ENCODE measurements at regions not wholly inside any gene's neighbourhood (a gene's known extent, or its start where the extent isn't known, plus 50 kb on each side); places are given as distances from the start of the nearest gene placed in this dataset.

- H3K27ac Mint-ChIP-seq = no peak overlapping the region
- intact Hi-C loops (cut with micrococcal nuclease) = no loop called here
- DNase-seq (ENCODE audit: low spot score) = no peak
- no peak overlapping the region for H3K4me3 Mint-ChIP-seq
- H3K4me1 Mint-ChIP-seq (ENCODE audit: low read depth) = peaks cover 27% of the 10 kb centered on the region
- H3K9me3 Mint-ChIP-seq = no peaks in the 10 kb centered on the region
- no peaks in the 10 kb centered on the region for H3K27me3 Mint-ChIP-seq (ENCODE audit: insufficient read depth)
- H3K36me3 Mint-ChIP-seq (ENCODE audit: low read depth) = peaks cover 2% of the 10 kb centered on the region
These were observed 52.5 kb upstream of the RPL34 start for GRCh38 chr4:108567831-108568230.

GRCh38 chr4:108561116-108561515 is 59.3 kb upstream of the RPL34 start:
- peaks cover 2% of the 10 kb centered on the region for H3K36me3 Mint-ChIP-seq (ENCODE audit: low read depth)
- no peak for DNase-seq (ENCODE audit: low spot score)
- peaks cover 9% of the 10 kb centered on the region for H3K4me1 Mint-ChIP-seq (ENCODE audit: low read depth)
- H3K9me3 Mint-ChIP-seq = no peaks in the 10 kb centered on the region
- H3K27ac Mint-ChIP-seq = no peak overlapping the region
- intact Hi-C loops (cut with micrococcal nuclease) = no loop called here
- H3K27me3 Mint-ChIP-seq (ENCODE audit: insufficient read depth) = no peaks in the 10 kb centered on the region
- H3K4me3 Mint-ChIP-seq = no peak overlapping the region

- peaks cover 9% of the 10 kb centered on the region for H3K4me1 Mint-ChIP-seq (ENCODE audit: low read depth)
- no peaks in the 10 kb centered on the region for H3K9me3 Mint-ChIP-seq
- H3K36me3 Mint-ChIP-seq (ENCODE audit: low read depth) = peaks cover 2% of the 10 kb centered on the region
- no peak overlapping the region for H3K27ac Mint-ChIP-seq
- no peak overlapping the region for H3K4me3 Mint-ChIP-seq
- no peaks in the 10 kb centered on the region for H3K27me3 Mint-ChIP-seq (ENCODE audit: insufficient read depth)
- intact Hi-C loops (cut with micrococcal nuclease) = no loop called here
- DNase-seq (ENCODE audit: low spot score) = no peak
These were observed 59.8 kb upstream of the RPL34 start for GRCh38 chr4:108560616-108561015.

- no peaks in the 10 kb centered on the region for H3K36me3 Mint-ChIP-seq (ENCODE audit: low read depth)
- no peaks in the 10 kb centered on the region for H3K9me3 Mint-ChIP-seq
- H3K27me3 Mint-ChIP-seq (ENCODE audit: insufficient read depth) = no peaks in the 10 kb centered on the region
- no peak overlapping the region for H3K4me3 Mint-ChIP-seq
- H3K4me1 Mint-ChIP-seq (ENCODE audit: low read depth) = peaks cover 4% of the 10 kb centered on the region
- no peak for DNase-seq (ENCODE audit: low spot score)
- intact Hi-C loops (cut with micrococcal nuclease) = no loop called here
- no peak overlapping the region for H3K27ac Mint-ChIP-seq
These were observed 60.5 kb upstream of the RPL34 start for GRCh38 chr4:108559911-108560310.

GRCh38 chr4:108559068-108559793 is 61.1 kb upstream of the RPL34 start:
- H3K27ac Mint-ChIP-seq = no peak overlapping the region
- intact Hi-C loops (cut with micrococcal nuclease) = no loop called here
- H3K36me3 Mint-ChIP-seq (ENCODE audit: low read depth) = no peaks in the 10 kb centered on the region
- DNase-seq (ENCODE audit: low spot score) = no peak
- no peaks in the 10 kb centered on the region for H3K27me3 Mint-ChIP-seq (ENCODE audit: insufficient read depth)
- no peak overlapping the region for H3K4me3 Mint-ChIP-seq
- no peaks in the 10 kb centered on the region for H3K4me1 Mint-ChIP-seq (ENCODE audit: low read depth)
- H3K9me3 Mint-ChIP-seq = no peaks in the 10 kb centered on the region

- H3K9me3 Mint-ChIP-seq = peaks cover 5% of the 10 kb centered on the region
- no peak for DNase-seq (ENCODE audit: low spot score)
- H3K4me3 Mint-ChIP-seq = no peak overlapping the region
- H3K4me1 Mint-ChIP-seq (ENCODE audit: low read depth) = no peaks in the 10 kb centered on the region
- intact Hi-C loops (cut with micrococcal nuclease) = no loop called here
- H3K27ac Mint-ChIP-seq = no peak overlapping the region
- H3K36me3 Mint-ChIP-seq (ENCODE audit: low read depth) = no peaks in the 10 kb centered on the region
- peaks cover 3% of the 10 kb centered on the region for H3K27me3 Mint-ChIP-seq (ENCODE audit: insufficient read depth)
These were observed 63.7 kb upstream of the RPL34 start for GRCh38 chr4:108556588-108557200.

- Mint-ChIP-seq H3K27me3 (ENCODE audit: insufficient read depth) (peaks cover 3% of the 10 kb centered on the region), H3K36me3 (ENCODE audit: low read depth) (no peaks in the 10 kb centered on the region), H3K4me1 (ENCODE audit: low read depth) (no peaks in the 10 kb centered on the region), H3K27ac (no peak overlapping the region), H3K9me3 (peaks cover 5% of the 10 kb centered on the region), H3K4me3 (no peak overlapping the region)
- intact Hi-C loops (cut with micrococcal nuclease) = no loop called here
- no peak for DNase-seq (ENCODE audit: low spot score)
These were observed 64.2 kb upstream of the RPL34 start for GRCh38 chr4:108556166-108556565.

- peaks cover 8% of the 10 kb centered on the region for H3K9me3 Mint-ChIP-seq
These were observed 64.7 kb upstream of the RPL34 start for GRCh38 chr4:108555701-108556100.

GRCh38 chr4:108547682-108548081 is 72.7 kb upstream of the RPL34 start:
- H3K36me3 Mint-ChIP-seq (ENCODE audit: low read depth) = peaks cover 22% of the 10 kb centered on the region
- intact Hi-C loops (cut with micrococcal nuclease) = no loop called here
- no peak overlapping the region for H3K4me3 Mint-ChIP-seq
- peaks cover 2% of the 10 kb centered on the region for H3K27me3 Mint-ChIP-seq (ENCODE audit: insufficient read depth)
- peaks cover 6% of the 10 kb centered on the region for H3K4me1 Mint-ChIP-seq (ENCODE audit: low read depth)
- DNase-seq (ENCODE audit: low spot score) = no peak
- peaks cover 33% of the 10 kb centered on the region for H3K9me3 Mint-ChIP-seq
- H3K27ac Mint-ChIP-seq = no peak overlapping the region

More at GRCh38 chr4:108555701-108556100, 64.7 kb upstream of the RPL34 start:
- DNase-seq (ENCODE audit: low spot score) = no peak
- intact Hi-C loops (cut with micrococcal nuclease) = no loop called here
- Mint-ChIP-seq H3K36me3 (ENCODE audit: low read depth) (peaks cover 2% of the 10 kb centered on the region), H3K4me3 (no peak overlapping the region), H3K27me3 (ENCODE audit: insufficient read depth) (peaks cover 3% of the 10 kb centered on the region), H3K4me1 (ENCODE audit: low read depth) (no peaks in the 10 kb centered on the region), H3K27ac (no peak overlapping the region)

GRCh38 chr4:108546728-108547127 is 73.6 kb upstream of the RPL34 start:
- Mint-ChIP-seq H3K27ac (no peak overlapping the region), H3K9me3 (peaks cover 33% of the 10 kb centered on the region), H3K27me3 (ENCODE audit: insufficient read depth) (peaks cover 2% of the 10 kb centered on the region), H3K4me1 (ENCODE audit: low read depth) (peaks cover 11% of the 10 kb centered on the region), H3K4me3 (no peak overlapping the region), H3K36me3 (ENCODE audit: low read depth) (peaks cover 26% of the 10 kb centered on the region)
- intact Hi-C loops (cut with micrococcal nuclease) = no loop called here
- no peak for DNase-seq (ENCODE audit: low spot score)

GRCh38 chr4:108544481-108544880 is 75.9 kb upstream of the RPL34 start:
- intact Hi-C loops (cut with micrococcal nuclease) = no loop called here
- H3K4me1 Mint-ChIP-seq (ENCODE audit: low read depth) = peaks cover 20% of the 10 kb centered on the region

GRCh38 chr4:108543359-108543968 is 76.9 kb upstream of the RPL34 start:
- Mint-ChIP-seq H3K4me3 (no peak overlapping the region), H3K27ac (no peak overlapping the region), H3K27me3 (ENCODE audit: insufficient read depth) (peaks cover 2% of the 10 kb centered on the region), H3K4me1 (ENCODE audit: low read depth) (peaks cover 20% of the 10 kb centered on the region), H3K9me3 (peaks cover 25% of the 10 kb centered on the region), H3K36me3 (ENCODE audit: low read depth) (peaks cover 24% of the 10 kb centered on the region)
- intact Hi-C loops (cut with micrococcal nuclease) = no loop called here
- DNase-seq (ENCODE audit: low spot score) = no peak

More at GRCh38 chr4:108544481-108544880, 75.9 kb upstream of the RPL34 start:
- Mint-ChIP-seq H3K4me3 (no peak overlapping the region), H3K27ac (no peak overlapping the region), H3K27me3 (ENCODE audit: insufficient read depth) (peaks cover 2% of the 10 kb centered on the region), H3K9me3 (peaks cover 25% of the 10 kb centered on the region), H3K36me3 (ENCODE audit: low read depth) (peaks cover 27% of the 10 kb centered on the region)
- DNase-seq (ENCODE audit: low spot score) = no peak

- peaks cover 2% of the 10 kb centered on the region for H3K27me3 Mint-ChIP-seq (ENCODE audit: insufficient read depth)
- H3K36me3 Mint-ChIP-seq (ENCODE audit: low read depth) = peaks cover 14% of the 10 kb centered on the region
- no peak overlapping the region for H3K4me3 Mint-ChIP-seq
- peaks cover 11% of the 10 kb centered on the region for H3K9me3 Mint-ChIP-seq
- peak overlapping the region; percentile 45 for H3K27ac Mint-ChIP-seq
- H3K4me1 Mint-ChIP-seq (ENCODE audit: low read depth) = peaks cover 41% of the 10 kb centered on the region
- intact Hi-C loops (cut with micrococcal nuclease) = no loop called here
- DNase-seq (ENCODE audit: low spot score) = no peak
These were observed 79.8 kb upstream of the RPL34 start for GRCh38 chr4:108540536-108540935.

Measured in activated T-helper 1 cell treated with anti-CD3 and anti-CD28 coated beads, Interleukin-12 subunit alpha, Interleukin-12 subunit beta, Interleukin-2, Interleukin-4 antibody, amounts not matched to agents 30 ng/mL and 10 ng/mL and 1 ng/mL, durations not matched to agents 14 hours and 24 hours and 36 hours (primary cell).